ENCODE measurements at regions not wholly inside any gene's neighbourhood (a gene's known extent, or its start where the extent isn't known, plus 50 kb on each side); places are given as distances from the start of the nearest gene placed in this dataset.

- peaks cover 2% of the 10 kb centered on the region for H3K9me3 Mint-ChIP-seq (ENCODE audit: unreplicated experiment)
- H3K27ac Mint-ChIP-seq (ENCODE audit: unreplicated experiment) = no peak overlapping the region
- TF ChIP-seq CTCF (IDR thresholded peaks at IDR 0.05; ENCODE audit: partially characterized antibody, unreplicated experiment) = no peak
- peaks cover 4% of the 10 kb centered on the region for H3K27me3 Mint-ChIP-seq (ENCODE audit: unreplicated experiment)
- no peaks in the 10 kb centered on the region for H3K36me3 Mint-ChIP-seq (ENCODE audit: unreplicated experiment)
- no peaks in the 10 kb centered on the region for H3K4me1 Mint-ChIP-seq (ENCODE audit: low read depth, unreplicated experiment)
- H3K4me3 Mint-ChIP-seq (ENCODE audit: unreplicated experiment) = no peak overlapping the region
- DNase-seq = no peak
Measured at GRCh38 chr17:6290488-6291196, 144.3 kb downstream of the AIPL1 start.

DNA sequence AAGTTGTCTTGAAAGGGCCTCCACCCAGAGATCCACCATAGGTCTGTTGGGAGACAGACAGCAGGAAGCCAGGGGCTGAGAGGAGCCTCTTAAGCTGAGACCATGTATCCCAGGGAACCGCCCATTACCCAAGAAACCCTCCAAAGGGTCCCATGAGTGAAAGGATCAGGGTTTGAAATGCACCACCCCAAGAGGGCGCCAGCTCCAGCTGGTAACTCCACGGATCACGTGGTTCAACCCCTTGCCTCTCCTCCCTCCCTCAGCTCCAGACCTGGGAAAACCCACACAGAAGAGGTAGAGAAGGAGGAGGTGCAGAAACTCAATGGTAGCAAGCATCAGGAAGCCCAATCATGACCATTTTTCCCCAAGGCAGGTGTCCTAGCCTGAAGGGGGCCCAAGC is 148.7 kb downstream of the AIPL1 start:
- H3K36me3 Mint-ChIP-seq (ENCODE audit: unreplicated experiment) = no peaks in the 10 kb centered on the region
- H3K4me1 Mint-ChIP-seq (ENCODE audit: low read depth, unreplicated experiment) = no peaks in the 10 kb centered on the region
- peaks cover 2% of the 10 kb centered on the region for H3K27me3 Mint-ChIP-seq (ENCODE audit: unreplicated experiment)
- H3K4me3 Mint-ChIP-seq (ENCODE audit: unreplicated experiment) = no peak overlapping the region
- peaks cover 4% of the 10 kb centered on the region for H3K9me3 Mint-ChIP-seq (ENCODE audit: unreplicated experiment)
- DNase-seq = no peak
- no peak for TF ChIP-seq CTCF (IDR thresholded peaks at IDR 0.05; ENCODE audit: partially characterized antibody, unreplicated experiment)
- no peak overlapping the region for H3K27ac Mint-ChIP-seq (ENCODE audit: unreplicated experiment)

DNA sequence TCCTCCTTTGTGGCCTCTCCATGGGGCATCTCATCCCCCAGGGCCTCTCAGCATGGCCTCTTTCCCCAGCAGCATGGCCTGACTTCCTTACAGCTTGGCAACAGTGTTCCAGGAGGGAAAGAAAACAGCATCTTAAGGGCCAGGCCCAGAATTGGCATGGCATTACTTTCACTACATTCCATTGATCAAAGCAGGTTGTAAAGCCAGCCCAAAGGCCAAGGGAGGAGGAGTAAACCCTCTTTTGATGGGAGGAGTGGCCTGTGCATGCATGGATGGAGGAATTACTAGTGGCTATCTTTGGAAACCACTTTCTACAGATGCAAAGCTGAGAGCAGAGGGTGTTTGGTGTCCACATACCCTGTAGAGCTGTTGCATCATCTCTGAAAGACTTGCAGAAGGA is 149.4 kb downstream of the AIPL1 start:
- no peak overlapping the region for H3K27ac Mint-ChIP-seq (ENCODE audit: unreplicated experiment)
- peaks cover 5% of the 10 kb centered on the region for H3K9me3 Mint-ChIP-seq (ENCODE audit: unreplicated experiment)
- no peak for TF ChIP-seq CTCF (IDR thresholded peaks at IDR 0.05; ENCODE audit: partially characterized antibody, unreplicated experiment)
- H3K27me3 Mint-ChIP-seq (ENCODE audit: unreplicated experiment) = peaks cover 2% of the 10 kb centered on the region
- H3K4me1 Mint-ChIP-seq (ENCODE audit: low read depth, unreplicated experiment) = no peaks in the 10 kb centered on the region
- no peaks in the 10 kb centered on the region for H3K36me3 Mint-ChIP-seq (ENCODE audit: unreplicated experiment)
- no peak overlapping the region for H3K4me3 Mint-ChIP-seq (ENCODE audit: unreplicated experiment)
- DNase-seq = no peak

DNA sequence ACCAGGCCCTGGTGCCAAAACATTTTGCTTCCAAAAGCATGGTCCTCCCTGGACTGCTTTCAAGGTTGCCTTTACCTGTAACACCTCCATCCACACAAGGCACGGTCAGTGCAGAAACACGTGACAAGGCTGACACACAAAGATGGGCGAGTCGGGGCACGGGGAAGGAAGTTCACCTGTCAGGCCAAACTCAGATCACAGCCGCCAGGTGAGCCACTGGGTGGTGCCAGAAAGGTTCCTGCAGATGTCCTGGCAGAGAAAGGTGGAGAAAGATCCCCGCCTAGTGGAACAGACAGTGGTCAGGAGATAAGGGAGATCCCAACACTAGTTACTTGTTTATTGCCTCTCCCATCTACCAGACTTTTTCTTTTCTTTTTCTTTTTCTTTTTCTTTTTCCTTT is 155.3 kb downstream of the AIPL1 start:
- Mint-ChIP-seq H3K9me3 (ENCODE audit: unreplicated experiment) (peaks cover 14% of the 10 kb centered on the region), H3K27me3 (ENCODE audit: unreplicated experiment) (peaks cover 4% of the 10 kb centered on the region), H3K4me1 (ENCODE audit: low read depth, unreplicated experiment) (no peaks in the 10 kb centered on the region), H3K27ac (ENCODE audit: unreplicated experiment) (no peak overlapping the region), H3K36me3 (ENCODE audit: unreplicated experiment) (no peaks in the 10 kb centered on the region), H3K4me3 (ENCODE audit: unreplicated experiment) (no peak overlapping the region)
- DNase-seq = no peak
- TF ChIP-seq CTCF (IDR thresholded peaks at IDR 0.05; ENCODE audit: partially characterized antibody, unreplicated experiment) = no peak

GRCh38 chr17:6278376-6278775 is 156.5 kb downstream of the AIPL1 start:
- Mint-ChIP-seq H3K4me1 (ENCODE audit: low read depth, unreplicated experiment) (no peaks in the 10 kb centered on the region), H3K36me3 (ENCODE audit: unreplicated experiment) (no peaks in the 10 kb centered on the region), H3K9me3 (ENCODE audit: unreplicated experiment) (peaks cover 12% of the 10 kb centered on the region), H3K4me3 (ENCODE audit: unreplicated experiment) (no peak overlapping the region), H3K27me3 (ENCODE audit: unreplicated experiment) (peaks cover 4% of the 10 kb centered on the region), H3K27ac (ENCODE audit: unreplicated experiment) (no peak overlapping the region)
- DNase-seq = no peak
- TF ChIP-seq CTCF (IDR thresholded peaks at IDR 0.05; ENCODE audit: partially characterized antibody, unreplicated experiment) = no peak
